ENCODE measurements at regions not wholly inside any gene's neighbourhood (a gene's known extent, or its start where the extent isn't known, plus 50 kb on each side); places are given as distances from the start of the nearest gene placed in this dataset.

DNA sequence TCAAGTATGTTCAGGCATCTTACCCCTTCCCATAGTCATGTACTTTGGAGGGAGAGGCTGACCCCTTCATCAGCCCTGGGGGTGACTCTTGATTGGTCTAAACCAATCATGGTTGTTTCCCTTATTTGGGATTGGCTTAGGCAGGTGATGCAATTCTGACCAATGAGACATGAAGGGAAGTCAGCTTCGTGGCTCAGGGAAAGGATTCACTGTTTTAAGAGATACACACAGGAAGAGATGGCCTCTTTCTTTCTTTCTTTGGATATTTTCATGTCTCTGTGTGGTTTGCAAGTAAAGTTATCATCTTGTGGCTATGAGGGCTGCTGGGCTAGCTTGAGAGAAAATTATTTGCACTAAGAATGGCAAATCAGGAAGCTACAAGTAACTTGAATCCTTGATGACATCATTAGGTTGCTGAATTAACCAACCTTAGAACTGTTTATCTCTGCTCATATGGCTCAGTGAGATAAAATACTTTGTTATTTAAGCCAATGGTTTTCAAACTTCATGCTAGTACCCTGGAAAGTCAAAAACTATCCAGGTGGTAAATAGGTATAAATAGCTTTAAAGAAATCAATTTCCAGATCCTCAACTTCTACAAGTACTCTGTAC lies 144.2 kb upstream of the CENPW start (continued):
- TF ChIP-seq CTBP1 (IDR thresholded peaks at IDR 0.05; ENCODE audit: borderline replicate concordance) (0 out of 2 replicates have a peak, but pooled peaks have one; percentile 34), CC2D1A (IDR thresholded peaks at IDR 0.05) (peak; percentile 47; the same call in 1 of the 2 replicates), LCOR (CRISPR knock-in tag; IDR thresholded peaks at IDR 0.05) (no peak), CBX3 (IDR thresholded peaks at IDR 0.05; ENCODE audit: borderline replicate concordance in 1 of 2, low read length in 2 of 2) (0 out of 3 replicates have a peak, but pooled peaks of 1 of the 2 experiments have one; percentile 30), BMI1 (IDR thresholded peaks at IDR 0.05; ENCODE audit: low read length) (no peak), TEAD1 (CRISPR knock-in tag; IDR thresholded peaks at IDR 0.05) (no peak), GATAD2B (IDR thresholded peaks at IDR 0.05; ENCODE audit: borderline replicate concordance) (0 out of 2 replicates have a peak, but pooled peaks have one; percentile 37), ARID1B (IDR thresholded peaks at IDR 0.05) (peak; percentile 78), ATF1 (CRISPR knock-in tag; IDR thresholded peaks at IDR 0.05) (no peak), ATF1 (tag; IDR thresholded peaks at IDR 0.05) (peak; percentile 55), RBM14 (IDR thresholded peaks at IDR 0.05; ENCODE audit: borderline replicate concordance, insufficient read depth, low read depth, low read length) (no peak), ZNF696 (CRISPR knock-in tag; conservative IDR thresholded peaks at IDR 0.05) (no peak), NONO (IDR thresholded peaks at IDR 0.05; ENCODE audit: low read depth in 2 of 2, low read length in 1 of 2) (no peak), TEAD2 (tag; IDR thresholded peaks at IDR 0.05) (no peak), SNRNP70 (optimal IDR thresholded peaks at IDR 0.05; ENCODE audit: low read depth, low read length) (no peak), MTA1 (IDR thresholded peaks at IDR 0.05; ENCODE audit: borderline replicate concordance) (no peak), MTA3 (IDR thresholded peaks at IDR 0.05; ENCODE audit: borderline replicate concordance) (no peak), ZNF717 (CRISPR knock-in tag; IDR thresholded peaks at IDR 0.05) (no peak), MBD2 (IDR thresholded peaks at IDR 0.05; ENCODE audit: borderline replicate concordance, low read depth) (no peak), MYBL2 (IDR thresholded peaks at IDR 0.05; ENCODE audit: low read depth) (0 out of 2 replicates have a peak, but pooled peaks have one; percentile 34), MYBL2 (CRISPR knock-in tag; IDR thresholded peaks at IDR 0.05; ENCODE audit: borderline replicate concordance) (no peak), ZNF764 (CRISPR knock-in tag; IDR thresholded peaks at IDR 0.05; ENCODE audit: low read depth) (no peak), NFIC (IDR thresholded peaks at IDR 0.05) (0 out of 2 replicates have a peak, but pooled peaks have one; percentile 11), LEF1 (IDR thresholded peaks at IDR 0.05) (peak; percentile 67; the same call in 1 of the 2 replicates), ZNF41 (CRISPR knock-in tag; conservative IDR thresholded peaks at IDR 0.05) (no peak), SMARCA4 (IDR thresholded peaks at IDR 0.05) (peak; percentile 73; the same call in 1 of the 2 replicates)
- TF ChIP-seq, protein P1, sequence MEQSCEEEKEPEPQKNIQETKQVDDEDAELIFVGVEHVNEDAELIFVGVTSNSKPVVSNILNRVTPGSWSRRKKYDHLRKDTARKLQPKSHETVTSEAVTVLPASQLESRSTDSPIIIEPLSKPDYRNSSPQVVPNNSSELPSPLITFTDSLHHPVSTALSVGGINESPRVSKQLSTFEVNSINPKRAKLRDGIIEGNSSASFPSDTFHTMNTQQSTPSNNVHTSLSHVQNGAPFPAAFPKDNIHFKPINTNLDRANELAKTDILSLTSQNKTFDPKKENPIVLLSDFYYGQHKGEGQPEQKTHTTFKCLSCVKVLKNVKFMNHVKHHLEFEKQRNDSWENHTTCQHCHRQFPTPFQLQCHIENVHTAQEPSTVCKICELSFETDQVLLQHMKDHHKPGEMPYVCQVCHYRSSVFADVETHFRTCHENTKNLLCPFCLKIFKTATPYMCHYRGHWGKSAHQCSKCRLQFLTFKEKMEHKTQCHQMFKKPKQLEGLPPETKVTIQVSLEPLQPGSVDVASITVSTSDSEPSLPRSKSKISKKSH (CRISPR knock-in tag; IDR thresholded peaks at IDR 0.05), result no peak
- TF ChIP-seq, protein P2, sequence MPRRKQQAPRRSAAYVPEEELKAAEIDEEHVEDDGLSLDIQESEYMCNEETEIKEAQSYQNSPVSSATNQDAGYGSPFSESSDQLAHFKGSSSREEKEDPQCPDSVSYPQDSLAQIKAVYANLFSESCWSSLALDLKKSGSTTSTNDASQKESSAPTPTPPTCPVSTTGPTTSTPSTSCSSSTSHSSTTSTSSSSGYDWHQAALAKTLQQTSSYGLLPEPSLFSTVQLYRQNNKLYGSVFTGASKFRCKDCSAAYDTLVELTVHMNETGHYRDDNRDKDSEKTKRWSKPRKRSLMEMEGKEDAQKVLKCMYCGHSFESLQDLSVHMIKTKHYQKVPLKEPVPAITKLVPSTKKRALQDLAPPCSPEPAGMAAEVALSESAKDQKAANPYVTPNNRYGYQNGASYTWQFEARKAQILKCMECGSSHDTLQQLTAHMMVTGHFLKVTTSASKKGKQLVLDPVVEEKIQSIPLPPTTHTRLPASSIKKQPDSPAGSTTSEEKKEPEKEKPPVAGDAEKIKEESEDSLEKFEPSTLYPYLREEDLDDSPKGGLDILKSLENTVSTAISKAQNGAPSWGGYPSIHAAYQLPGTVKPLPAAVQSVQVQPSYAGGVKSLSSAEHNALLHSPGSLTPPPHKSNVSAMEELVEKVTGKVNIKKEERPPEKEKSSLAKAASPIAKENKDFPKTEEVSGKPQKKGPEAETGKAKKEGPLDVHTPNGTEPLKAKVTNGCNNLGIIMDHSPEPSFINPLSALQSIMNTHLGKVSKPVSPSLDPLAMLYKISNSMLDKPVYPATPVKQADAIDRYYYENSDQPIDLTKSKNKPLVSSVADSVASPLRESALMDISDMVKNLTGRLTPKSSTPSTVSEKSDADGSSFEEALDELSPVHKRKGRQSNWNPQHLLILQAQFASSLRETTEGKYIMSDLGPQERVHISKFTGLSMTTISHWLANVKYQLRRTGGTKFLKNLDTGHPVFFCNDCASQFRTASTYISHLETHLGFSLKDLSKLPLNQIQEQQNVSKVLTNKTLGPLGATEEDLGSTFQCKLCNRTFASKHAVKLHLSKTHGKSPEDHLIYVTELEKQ (CRISPR knock-in tag; IDR thresholded peaks at IDR 0.05), result no peak
